Panc1 (cell line): ENCODE measurements at regions not wholly inside any gene's neighbourhood (a gene's known extent, or its start where the extent isn't known, plus 50 kb on each side); places are given as distances from the start of the nearest gene placed in this dataset.

ENCODE experiments used
- ATAC-seq: fragments of 200-7000 bp; cut with Tn5 transposase; 2 replicates; pipeline ENCODE4 v1.9.1; 2020; ENCODE audit warnings: mild to moderate bottlenecking, moderate library complexity
- BruUV-seq: library from RNA; stranded (reverse); fragments of 400-500 nt; replicated peaks from 2 replicates; lab custom pipeline; 2021; lab: Mats Ljungman, UMichigan
- CTCF ChIA-PET: fragments of 300-600 bp; sonication (Branson Sonifier 250); formaldehyde crosslinking; loops from one replicate; lab custom pipeline; 2022; ENCODE audit warnings: antibody characterized with exemption; lab: Charles Lee
- POLR2A ChIA-PET: fragments of 300-600 bp; sonication (Branson Sonifier 250); formaldehyde crosslinking; loops from one replicate; lab custom pipeline; 2022; ENCODE audit warnings: antibody characterized with exemption; lab: Charles Lee
- DNase-seq: peaks from one replicate; pipeline ENCODE4 v3.0.0-alpha.2; 2010; ENCODE audit warnings: low read depth, low spot score
- H3K27ac ChIP-seq: 2 replicates; pipeline ENCODE4 v1.5.1; 2011; ENCODE audit warnings: mild to moderate bottlenecking, low read length, inconsistent platforms
- H3K27me3 ChIP-seq: fragments of 200-500 bp; sonication (Bioruptor generic); 2 replicates; pipeline ENCODE4 v1.6.0; 2014; ENCODE audit warnings: low read length, inconsistent platforms; ENCODE audit not compliant: control insufficient read depth, insufficient read depth
- H3K36me3 ChIP-seq: fragments of 200-500 bp; sonication (Bioruptor generic); 2 replicates; pipeline ENCODE4 v1.5.1; 2014; ENCODE audit warnings: inconsistent platforms, mild to moderate bottlenecking, low read length, moderate library complexity; ENCODE audit not compliant: control insufficient read depth, insufficient read depth
- H3K4me1 ChIP-seq: 2 replicates; pipeline ENCODE4 v1.5.1; 2011; ENCODE audit warnings: inconsistent platforms, mild to moderate bottlenecking, low read length, moderate library complexity; ENCODE audit not compliant: control insufficient read depth, insufficient read depth
- H3K4me3 ChIP-seq, 2 experiments: 2 replicates each; pipeline ENCODE4 v1.5.1; 2011 to 2012; ENCODE audit warnings: low read depth in 2 of 2, low read length in 2 of 2, mild to moderate bottlenecking in 2 of 2, inconsistent platforms in 1 of 2, moderate library complexity in 1 of 2
- H3K9me3 ChIP-seq: fragments of 200-500 bp; sonication (Bioruptor generic); 2 replicates; pipeline ENCODE4 v1.5.1; 2014; ENCODE audit warnings: low read depth, mild to moderate bottlenecking, inconsistent platforms, low read length, moderate library complexity; ENCODE audit not compliant: control insufficient read depth, insufficient read depth
- CTCF ChIP-seq: fragments of 450-650 bp; IDR thresholded peaks from 2 replicates; pipeline ENCODE4 v1.5.1; 2017; ENCODE audit warnings: mild to moderate bottlenecking
- POLR2AphosphoS5 ChIP-seq: IDR thresholded peaks from 2 replicates; pipeline ENCODE4 v1.6.1; 2012; ENCODE audit warnings: mild to moderate bottlenecking, low read depth, low read length, moderate library complexity
- REST ChIP-seq, 2 experiments: IDR thresholded peaks; 2 replicates each; pipeline ENCODE4 v1.6.1; 2011 to 2012; ENCODE audit warnings: low read depth in 2 of 2, control low read depth in 1 of 2, low read length in 1 of 2, mild to moderate bottlenecking in 1 of 2, moderate library complexity in 1 of 2; ENCODE audit not compliant: insufficient read depth in 1 of 2
- SIN3A ChIP-seq: IDR thresholded peaks from 2 replicates; pipeline ENCODE4 v1.6.1; 2012; ENCODE audit warnings: low read depth, mild to moderate bottlenecking, low read length, moderate library complexity, borderline replicate concordance; ENCODE audit not compliant: insufficient read depth
- TCF7L2 ChIP-seq: IDR thresholded peaks from 2 replicates; pipeline ENCODE4 v1.6.1; 2011; ENCODE audit warnings: mild to moderate bottlenecking, low read depth, low read length, inconsistent platforms
- in situ Hi-C: cut with HindIII; loops from 2 replicates; pipeline ENCODE4 v1.10.0; 2016; ENCODE audit warnings: low sequenced_read_pairs, low pct_unique_long_range_greater_than_20kb
- intact Hi-C: fragments of 100-400 bp; cut with micrococcal nuclease; formaldehyde crosslinking; loops from one replicate; pipeline ENCODE4 v1.10.0; 2022; ENCODE audit not compliant: unreplicated experiment

GRCh38 chr7:13037216-13037615 lies 349.8 kb downstream of the ARL4A start:
- ATAC-seq (no peak), DNase-seq (no peak)
- CTCF ChIA-PET = interaction anchor here (0.5 to 0.6 kb wide), 2 partner anchors 111 to 351 kb away, joined by 5 read pairs; no protein-coding TSS in a partner anchor
- Histone ChIP-seq H3K9me3 (no peaks in the 10 kb centered on the region), H3K27me3 (no peaks in the 10 kb centered on the region), H3K4me3 (no peak overlapping the region), H3K4me1 (no peaks in the 10 kb centered on the region), H3K27ac (no peak overlapping the region), H3K36me3 (no peaks in the 10 kb centered on the region)
- no TSS peak for BruUV-seq
- in situ Hi-C loops = no loop called here
- POLR2A ChIA-PET = no interaction called here
- intact Hi-C loops = no loop called here
- TF ChIP-seq CTCF (no peak), SIN3A (no peak), POLR2AphosphoS5 (no peak), REST (IDR thresholded peaks at IDR 0.05; ENCODE audit: insufficient read depth in 1 of 2, low read depth in 2 of 2, low read length in 1 of 2) (no peak), TCF7L2 (no peak)

GRCh38 chr7:13041368-13041988 lies 354.0 kb downstream of the ARL4A start:
- ChIA-PET POLR2A (no interaction called here), CTCF (no interaction called here)
- no peak overlapping the region for H3K4me3 ChIP-seq
- no peak overlapping the region for H3K27ac ChIP-seq
- H3K4me1 ChIP-seq = no peaks in the 10 kb centered on the region
- DNase-seq = no peak
- intact Hi-C loops = no loop called here
- H3K9me3 ChIP-seq = no peaks in the 10 kb centered on the region
- TF ChIP-seq TCF7L2 (no peak), POLR2AphosphoS5 (no peak), CTCF (no peak), SIN3A (no peak), REST (IDR thresholded peaks at IDR 0.05; ENCODE audit: insufficient read depth in 1 of 2, low read depth in 2 of 2, low read length in 1 of 2) (no peak)
- no peak for ATAC-seq
- BruUV-seq = no TSS peak
- in situ Hi-C loops = no loop called here
- no peaks in the 10 kb centered on the region for H3K36me3 ChIP-seq
- no peaks in the 10 kb centered on the region for H3K27me3 ChIP-seq
